Spleen (tissue), 3 donors: ENCODE measurements at regions not wholly inside any gene's neighbourhood (a gene's known extent, or its start where the extent isn't known, plus 50 kb on each side); places are given as distances from the start of the nearest gene placed in this dataset.

ENCODE experiments used
- POLR2A ChIP-seq, 3 donors: fragments of 450-650 bp; IDR thresholded peaks; one replicate each; pipeline ENCODE4 v1.5.1; 2017; ENCODE audit warnings: antibody characterized with exemption in 3 of 3, mild to moderate bottlenecking in 1 of 3
- POLR2AphosphoS5 ChIP-seq, 3 donors: sonication (generic); formaldehyde crosslinking; IDR thresholded peaks; one replicate each; pipeline ENCODE4 v1.5.1; 2017; ENCODE audit warnings: antibody characterized with exemption in 3 of 3

DNA sequence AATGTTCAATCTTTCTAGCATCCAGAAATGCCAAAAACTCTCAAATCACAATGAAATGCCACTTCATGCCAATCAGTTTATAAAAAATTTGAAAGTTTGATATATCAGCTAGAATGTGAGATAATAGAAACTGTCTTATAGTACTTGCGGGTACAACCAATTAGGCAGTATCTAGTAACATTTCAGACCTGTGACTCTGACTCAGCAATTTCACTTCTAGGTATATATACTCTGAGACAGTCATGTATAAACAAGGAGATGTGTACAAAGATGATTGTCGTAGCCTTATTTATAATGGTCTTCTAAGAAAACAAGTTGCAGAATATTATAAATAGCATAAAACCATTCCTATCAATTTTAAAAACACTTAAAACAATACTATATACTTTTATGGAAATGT, 252.3 kb upstream of the PODXL start:
- TF ChIP-seq POLR2A (IDR thresholded peaks at IDR 0.05), result no peak
- no peak for TF ChIP-seq POLR2AphosphoS5 (IDR thresholded peaks at IDR 0.05)
